ENCODE measurements at regions not wholly inside any gene's neighbourhood (a gene's known extent, or its start where the extent isn't known, plus 50 kb on each side); places are given as distances from the start of the nearest gene placed in this dataset.

- peak; percentile 44 for DNase-seq (ENCODE audit: low read depth)
- no peak overlapping the region for H3K4me3 ChIP-seq (ENCODE audit: control insufficient read depth, low read depth, low read length)
- no peak for TF ChIP-seq CTCF (conservative IDR thresholded peaks at IDR 0.05; ENCODE audit: control insufficient read depth, insufficient read depth, low read depth, low read length)
Observed at GRCh38 chr6:14440940-14441781, 323.6 kb downstream of the CD83 start.

- no peak for TF ChIP-seq CTCF (conservative IDR thresholded peaks at IDR 0.05; ENCODE audit: control insufficient read depth, insufficient read depth, low read depth, low read length)
- no peak for DNase-seq (ENCODE audit: low read depth)
- no peak overlapping the region for H3K4me3 ChIP-seq (ENCODE audit: control insufficient read depth, low read depth, low read length)
Observed at GRCh38 chr6:14442242-14442641, 324.7 kb downstream of the CD83 start.

GRCh38 chr6:14443629-14444268, 326.2 kb downstream of the CD83 start:
- H3K4me3 ChIP-seq (ENCODE audit: control insufficient read depth, low read depth, low read length): no peak overlapping the region
- no peak for TF ChIP-seq CTCF (conservative IDR thresholded peaks at IDR 0.05; ENCODE audit: control insufficient read depth, insufficient read depth, low read depth, low read length)
- no peak for DNase-seq (ENCODE audit: low read depth)

- TF ChIP-seq CTCF (conservative IDR thresholded peaks at IDR 0.05; ENCODE audit: control insufficient read depth, insufficient read depth, low read depth, low read length): no peak
- H3K4me3 ChIP-seq (ENCODE audit: control insufficient read depth, low read depth, low read length): no peak overlapping the region
- no peak for DNase-seq (ENCODE audit: low read depth)
Observed at GRCh38 chr6:14444295-14444972, 326.9 kb downstream of the CD83 start.

- no peak overlapping the region for H3K4me3 ChIP-seq (ENCODE audit: control insufficient read depth, low read depth, low read length)
- no peak for DNase-seq (ENCODE audit: low read depth)
- no peak for TF ChIP-seq CTCF (conservative IDR thresholded peaks at IDR 0.05; ENCODE audit: control insufficient read depth, insufficient read depth, low read depth, low read length)
Observed at GRCh38 chr6:14447240-14447639, 329.7 kb downstream of the CD83 start.

- no peak overlapping the region for H3K4me3 ChIP-seq (ENCODE audit: control insufficient read depth, low read depth, low read length)
- no peak for DNase-seq (ENCODE audit: low read depth)
- no peak for TF ChIP-seq CTCF (conservative IDR thresholded peaks at IDR 0.05; ENCODE audit: control insufficient read depth, insufficient read depth, low read depth, low read length)
Observed at GRCh38 chr6:14448246-14448645, 330.7 kb downstream of the CD83 start.

Measured in fibroblast of mammary gland (primary cell).